ENCODE measurements at regions not wholly inside any gene's neighbourhood (a gene's known extent, or its start where the extent isn't known, plus 50 kb on each side); places are given as distances from the start of the nearest gene placed in this dataset.

DNA sequence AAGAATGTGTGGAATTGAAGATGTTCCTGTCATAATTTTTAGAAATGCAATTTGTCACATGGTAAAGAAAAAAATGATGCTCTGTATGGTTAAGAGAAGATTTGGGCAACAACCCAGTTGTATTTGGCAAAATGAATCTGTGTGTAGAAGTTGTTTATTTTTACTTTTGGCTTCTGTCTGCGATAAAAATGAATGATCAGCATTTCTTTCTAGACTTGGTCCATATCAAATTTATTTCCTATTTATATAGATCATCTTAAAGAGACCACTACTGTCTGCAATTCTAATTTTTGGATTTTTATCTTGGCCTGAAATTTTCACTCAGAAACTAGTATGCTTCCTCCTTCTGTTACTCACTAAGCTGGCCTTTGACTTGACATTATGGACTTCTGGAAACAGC, 396.9 kb downstream of the FAM47A start:
- no peak overlapping the region for H3K4me3 Mint-ChIP-seq (ENCODE audit: unreplicated experiment)
- no peaks in the 10 kb centered on the region for H3K36me3 Mint-ChIP-seq (ENCODE audit: low read depth, unreplicated experiment)
- H3K27ac Mint-ChIP-seq (ENCODE audit: unreplicated experiment) = no peak overlapping the region
- H3K9me3 Mint-ChIP-seq (ENCODE audit: unreplicated experiment) = no peaks in the 10 kb centered on the region
- H3K27me3 Mint-ChIP-seq (ENCODE audit: unreplicated experiment) = no peaks in the 10 kb centered on the region
- TF ChIP-seq, protein P1, sequence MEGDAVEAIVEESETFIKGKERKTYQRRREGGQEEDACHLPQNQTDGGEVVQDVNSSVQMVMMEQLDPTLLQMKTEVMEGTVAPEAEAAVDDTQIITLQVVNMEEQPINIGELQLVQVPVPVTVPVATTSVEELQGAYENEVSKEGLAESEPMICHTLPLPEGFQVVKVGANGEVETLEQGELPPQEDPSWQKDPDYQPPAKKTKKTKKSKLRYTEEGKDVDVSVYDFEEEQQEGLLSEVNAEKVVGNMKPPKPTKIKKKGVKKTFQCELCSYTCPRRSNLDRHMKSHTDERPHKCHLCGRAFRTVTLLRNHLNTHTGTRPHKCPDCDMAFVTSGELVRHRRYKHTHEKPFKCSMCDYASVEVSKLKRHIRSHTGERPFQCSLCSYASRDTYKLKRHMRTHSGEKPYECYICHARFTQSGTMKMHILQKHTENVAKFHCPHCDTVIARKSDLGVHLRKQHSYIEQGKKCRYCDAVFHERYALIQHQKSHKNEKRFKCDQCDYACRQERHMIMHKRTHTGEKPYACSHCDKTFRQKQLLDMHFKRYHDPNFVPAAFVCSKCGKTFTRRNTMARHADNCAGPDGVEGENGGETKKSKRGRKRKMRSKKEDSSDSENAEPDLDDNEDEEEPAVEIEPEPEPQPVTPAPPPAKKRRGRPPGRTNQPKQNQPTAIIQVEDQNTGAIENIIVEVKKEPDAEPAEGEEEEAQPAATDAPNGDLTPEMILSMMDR (IDR thresholded peaks at IDR 0.05; ENCODE audit: unreplicated experiment) = no peak
- H3K4me1 Mint-ChIP-seq (ENCODE audit: unreplicated experiment) = no peaks in the 10 kb centered on the region
- DNase-seq (ENCODE audit: low spot score) = no peak

DNA sequence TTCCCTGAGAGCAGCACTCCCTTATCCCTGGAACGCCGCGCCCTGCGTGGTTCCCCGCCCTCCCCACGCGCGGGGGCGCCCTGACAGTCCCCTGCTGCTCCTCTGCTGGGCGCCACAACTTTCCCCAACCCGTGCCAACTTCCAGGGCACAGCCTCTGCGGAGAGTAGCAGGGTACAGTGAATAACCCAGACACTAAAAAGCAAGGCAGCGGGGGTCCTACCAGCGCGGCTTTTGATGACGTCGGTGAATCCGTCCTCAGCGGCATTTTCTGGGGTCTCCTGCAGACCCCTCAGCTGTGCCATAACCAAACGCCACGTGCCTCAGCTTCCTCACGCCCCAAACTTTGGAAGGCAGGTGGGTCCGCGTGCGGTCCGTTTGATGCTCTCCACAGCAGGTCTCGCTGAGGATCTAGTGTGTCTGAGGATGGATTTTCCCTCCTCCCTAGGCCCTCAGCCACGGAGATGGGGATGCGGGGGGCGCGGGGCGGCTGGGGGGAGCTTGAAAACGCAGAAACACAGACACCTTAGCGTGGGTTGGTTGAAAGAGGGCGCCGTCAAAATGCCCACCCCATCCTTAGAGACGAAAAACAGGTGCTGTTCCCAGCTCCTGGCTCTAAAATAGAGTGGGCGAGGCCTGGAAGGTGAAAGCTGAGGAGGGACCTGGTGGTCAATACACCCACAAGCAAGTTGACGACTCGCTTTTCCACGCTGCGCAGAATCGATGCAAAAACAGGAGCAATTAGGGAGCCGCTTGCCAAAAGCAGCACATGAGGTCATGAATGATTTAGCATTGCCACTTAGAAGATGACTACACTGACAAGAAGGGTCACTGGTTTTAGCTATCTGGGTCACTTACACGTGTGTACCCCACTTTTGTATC, 405.6 kb downstream of the FAM47A start:
- Mint-ChIP-seq H3K9me3 (ENCODE audit: unreplicated experiment) (no peaks in the 10 kb centered on the region), H3K36me3 (ENCODE audit: low read depth, unreplicated experiment) (no peaks in the 10 kb centered on the region), H3K27me3 (ENCODE audit: unreplicated experiment) (no peaks in the 10 kb centered on the region), H3K4me3 (ENCODE audit: unreplicated experiment) (peak overlapping the region; percentile 56), H3K27ac (ENCODE audit: unreplicated experiment) (no peak overlapping the region), H3K4me1 (ENCODE audit: unreplicated experiment) (no peaks in the 10 kb centered on the region)
- DNase-seq (ENCODE audit: low spot score) = peak; percentile 3
- TF ChIP-seq, protein P1 (IDR thresholded peaks at IDR 0.05; ENCODE audit: unreplicated experiment) = no peak

DNA sequence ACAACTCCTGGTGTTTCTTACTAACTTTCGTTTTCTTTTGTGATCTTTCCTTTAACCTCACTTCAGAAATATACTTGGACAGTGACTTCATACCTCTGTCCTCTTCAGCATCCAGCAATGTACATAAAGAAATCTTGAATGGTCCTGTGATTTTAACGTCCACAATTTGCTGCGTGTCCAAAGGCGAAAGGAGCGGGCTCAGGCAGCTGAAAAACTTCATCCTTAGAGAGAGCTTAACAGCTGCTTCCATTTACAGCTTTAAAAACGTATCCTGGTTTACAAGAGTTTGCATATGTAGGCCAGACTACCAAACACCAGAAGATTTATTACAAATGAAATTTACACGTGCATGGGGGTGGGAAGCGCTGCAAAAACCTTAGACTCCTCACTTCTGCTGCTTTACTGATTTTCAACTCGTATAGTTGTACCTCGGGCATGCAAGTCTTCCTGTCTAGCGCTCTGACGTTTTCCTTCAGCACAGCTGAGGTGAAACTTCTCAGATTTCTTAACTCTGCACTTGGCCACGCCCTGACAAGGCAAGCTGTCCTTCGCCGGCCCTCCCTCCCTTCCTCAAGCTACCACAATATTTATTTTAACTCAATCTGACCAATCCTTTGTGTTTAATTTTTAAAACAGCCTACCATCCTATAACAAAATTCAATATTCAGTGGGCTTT, 406.4 kb downstream of the FAM47A start:
- no peaks in the 10 kb centered on the region for H3K9me3 Mint-ChIP-seq (ENCODE audit: unreplicated experiment)
- H3K36me3 Mint-ChIP-seq (ENCODE audit: low read depth, unreplicated experiment) = no peaks in the 10 kb centered on the region
- DNase-seq (ENCODE audit: low spot score) = peak; percentile 19
- H3K4me1 Mint-ChIP-seq (ENCODE audit: unreplicated experiment) = no peaks in the 10 kb centered on the region
- TF ChIP-seq, protein P1 (IDR thresholded peaks at IDR 0.05; ENCODE audit: unreplicated experiment) = no peak
- H3K4me3 Mint-ChIP-seq (ENCODE audit: unreplicated experiment) = peak overlapping the region; percentile 88
- no peaks in the 10 kb centered on the region for H3K27me3 Mint-ChIP-seq (ENCODE audit: unreplicated experiment)
- no peak overlapping the region for H3K27ac Mint-ChIP-seq (ENCODE audit: unreplicated experiment)

DNA sequence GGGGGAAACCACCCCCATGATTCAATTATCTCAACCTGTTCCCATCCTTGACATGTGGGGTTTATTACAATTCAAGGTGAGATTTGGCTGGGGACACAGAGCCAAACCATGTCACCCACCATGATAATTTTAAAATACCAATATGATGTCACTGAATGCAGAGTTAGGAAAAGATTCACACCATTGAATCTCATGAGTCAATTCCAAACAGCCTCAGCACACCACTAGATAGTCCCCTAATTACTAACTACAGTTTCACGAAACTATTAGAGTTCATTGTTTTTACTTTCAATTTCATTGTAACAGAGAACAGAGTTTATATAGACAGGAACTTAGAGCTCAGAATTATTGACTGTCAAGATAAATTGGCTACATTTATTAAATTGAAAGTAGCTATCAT, 410.2 kb downstream of the FAM47A start:
- H3K27ac Mint-ChIP-seq (ENCODE audit: unreplicated experiment) = no peak overlapping the region
- H3K27me3 Mint-ChIP-seq (ENCODE audit: unreplicated experiment) = no peaks in the 10 kb centered on the region
- no peaks in the 10 kb centered on the region for H3K4me1 Mint-ChIP-seq (ENCODE audit: unreplicated experiment)
- DNase-seq (ENCODE audit: low spot score) = no peak
- no peaks in the 10 kb centered on the region for H3K9me3 Mint-ChIP-seq (ENCODE audit: unreplicated experiment)
- no peak overlapping the region for H3K4me3 Mint-ChIP-seq (ENCODE audit: unreplicated experiment)
- TF ChIP-seq, protein P1 (IDR thresholded peaks at IDR 0.05; ENCODE audit: unreplicated experiment) = no peak
- H3K36me3 Mint-ChIP-seq (ENCODE audit: low read depth, unreplicated experiment) = no peaks in the 10 kb centered on the region

DNA sequence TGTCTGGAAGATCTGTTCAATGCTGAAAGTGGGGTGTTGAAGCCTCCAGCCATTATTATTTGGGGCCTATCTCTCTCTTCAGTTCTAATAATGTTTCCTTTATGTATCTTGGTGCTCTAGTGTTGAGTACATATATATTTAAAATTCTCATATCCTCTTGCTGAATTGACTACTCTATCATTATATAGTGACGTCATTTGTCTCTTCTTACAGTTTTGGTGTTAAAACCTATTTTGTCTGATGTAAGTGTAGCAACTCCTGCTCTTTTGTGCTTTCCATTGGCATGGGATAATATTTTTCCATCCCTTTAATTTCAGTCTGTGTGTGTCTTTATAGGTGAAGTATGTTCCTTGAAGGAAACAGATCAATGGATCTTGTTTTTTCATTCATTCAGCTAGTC, 446.0 kb downstream of the FAM47A start:
- TF ChIP-seq, protein P1 (IDR thresholded peaks at IDR 0.05; ENCODE audit: unreplicated experiment) = no peak
- H3K4me1 Mint-ChIP-seq (ENCODE audit: unreplicated experiment) = no peaks in the 10 kb centered on the region
- no peaks in the 10 kb centered on the region for H3K27me3 Mint-ChIP-seq (ENCODE audit: unreplicated experiment)
- H3K36me3 Mint-ChIP-seq (ENCODE audit: low read depth, unreplicated experiment) = no peaks in the 10 kb centered on the region
- H3K27ac Mint-ChIP-seq (ENCODE audit: unreplicated experiment) = no peak overlapping the region
- DNase-seq (ENCODE audit: low spot score) = no peak
- H3K9me3 Mint-ChIP-seq (ENCODE audit: unreplicated experiment) = no peaks in the 10 kb centered on the region
- H3K4me3 Mint-ChIP-seq (ENCODE audit: unreplicated experiment) = no peak overlapping the region

Data from endothelial cell (in vitro differentiated cells).